Right renal cortex interstitium (tissue), 3 donors: ENCODE measurements at regions not wholly inside any gene's neighbourhood (a gene's known extent, or its start where the extent isn't known, plus 50 kb on each side); places are given as distances from the start of the nearest gene placed in this dataset.

Experiments used
- DNase-seq, 3 donors: peaks; one replicate each; pipeline ENCODE4 v3.0.0-alpha.2; 2013; ENCODE audit warnings: low read depth in 3 of 3, low spot score in 2 of 3

GRCh38 chr15:81454024-81454423 lies 80.0 kb upstream of the TMC3 start:
- DNase-seq = no peak

DNA sequence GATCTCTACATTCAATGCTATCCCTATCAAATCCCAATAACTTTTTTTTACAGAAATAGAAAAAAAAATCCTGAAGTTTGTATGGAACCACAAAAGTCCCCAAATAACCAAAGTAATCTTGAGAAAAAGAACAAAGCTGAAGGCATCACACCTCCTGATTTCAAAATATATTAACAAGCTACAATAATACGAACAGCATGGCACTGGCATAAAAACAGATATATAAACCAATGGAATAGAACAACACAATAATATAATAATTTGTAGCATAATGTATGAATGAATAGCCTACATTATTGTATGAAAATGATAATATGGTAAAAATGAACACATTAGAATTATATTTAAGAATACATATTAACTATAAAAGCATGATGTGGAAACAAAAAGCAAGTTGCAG lies 76.7 kb upstream of the TMC3 start:
- no peak for DNase-seq

DNA sequence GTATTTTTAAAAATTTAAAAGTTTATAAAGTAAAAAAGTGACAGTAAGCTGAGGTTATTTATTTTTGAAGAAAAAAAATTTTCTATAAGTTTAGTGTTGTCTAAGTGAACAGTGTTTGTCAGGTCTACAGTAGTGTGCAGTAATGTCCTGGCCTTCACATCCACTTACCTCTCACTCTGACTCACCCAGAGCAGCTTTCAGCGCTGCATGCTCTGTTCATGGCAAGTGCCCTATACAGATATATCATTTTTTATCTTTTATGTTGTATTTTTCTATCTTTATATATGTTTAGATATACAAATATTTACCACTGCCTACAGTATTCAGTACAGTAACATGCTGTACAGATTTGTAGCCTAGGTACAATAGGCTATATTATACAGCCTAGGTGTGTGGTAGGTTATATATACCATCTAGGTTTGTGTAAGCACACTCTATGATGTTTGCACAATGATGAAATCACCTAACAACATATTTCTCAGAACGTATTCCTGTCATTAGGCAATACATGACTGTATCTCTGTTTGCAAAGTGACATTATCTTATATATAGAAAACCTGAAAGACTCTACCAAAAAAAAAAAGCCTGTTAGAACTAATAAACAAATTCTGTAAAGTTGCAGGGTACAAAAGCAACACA lies 75.9 kb upstream of the TMC3 start:
- DNase-seq = no peak

- no peak for DNase-seq
Measured at GRCh38 chr15:81443040-81443820, 69.2 kb upstream of the TMC3 start.

GRCh38 chr15:81442454-81442853 lies 68.4 kb upstream of the TMC3 start:
- no peak for DNase-seq

- no peak for DNase-seq
Measured at GRCh38 chr15:81434851-81435250, 60.8 kb upstream of the TMC3 start.

DNA sequence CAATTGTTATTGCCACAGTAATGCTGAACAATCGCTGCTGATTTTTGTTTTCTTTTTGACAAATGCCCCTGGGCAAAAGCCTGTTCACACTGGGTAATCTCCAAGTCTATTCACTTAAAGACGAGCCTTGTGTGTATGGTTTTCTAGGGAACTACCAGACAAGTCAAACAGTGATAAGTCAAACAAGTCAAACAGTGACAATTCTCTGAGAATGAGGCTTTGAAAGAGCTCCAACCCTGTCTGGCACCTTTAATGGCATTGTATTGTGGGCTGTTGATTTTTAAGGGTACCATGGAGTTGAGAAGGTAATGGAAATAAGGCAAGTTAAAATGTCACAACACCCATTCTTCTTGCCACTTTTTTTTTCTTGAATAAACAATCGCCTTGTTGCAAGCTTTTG lies 59.4 kb upstream of the TMC3 start:
- no peak for DNase-seq

DNA sequence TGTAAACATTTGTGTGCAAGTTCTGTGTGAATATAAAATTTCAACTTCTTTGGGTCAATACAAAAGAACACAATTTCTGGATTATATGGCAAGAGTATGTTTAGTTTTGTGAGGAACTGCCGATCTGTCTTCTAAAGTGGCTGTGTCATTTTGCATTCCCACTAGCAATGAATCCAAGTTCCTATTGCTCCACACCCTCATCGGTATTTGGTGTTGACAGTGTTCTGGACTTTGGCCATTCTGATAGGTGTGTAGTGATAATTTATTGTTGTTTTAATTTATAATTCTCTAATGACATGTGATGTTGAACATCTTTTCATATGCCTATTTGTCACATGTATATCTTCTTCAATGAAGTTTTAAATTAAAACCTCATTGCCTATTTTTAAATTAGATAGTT lies 58.2 kb upstream of the TMC3 start:
- DNase-seq = no peak

GRCh38 chr15:81427176-81427575 lies 53.2 kb upstream of the TMC3 start:
- DNase-seq = no peak

GRCh38 chr15:81425905-81426304 lies 51.9 kb upstream of the TMC3 start:
- DNase-seq = no peak
